ENCODE measurements at regions not wholly inside any gene's neighbourhood (a gene's known extent, or its start where the extent isn't known, plus 50 kb on each side); places are given as distances from the start of the nearest gene placed in this dataset.
"Not testable (repeated sequence)": the region's sequence is repeated elsewhere in the genome, so short reads cannot be mapped to it uniquely, and the experiment has no call there.

- DNase-seq (peak in 2 of 6 donors; percentile 47 to 53), FAIRE-seq (no peak), ATAC-seq (no peak)
- no peaks in the 10 kb centered on the region for H3K9me3 ChIP-seq
- TF ChIP-seq CTCF (IDR thresholded peaks at IDR 0.05) = no peak
- H3K4me1 ChIP-seq = no peaks in the 10 kb centered on the region
- 80 to 89% methylated on average over 16 of the region's 16 CpGs for WGBS, 2 donors
- intact Hi-C loops (cut with DNase I) = no loop called here
- no peak overlapping the region for H3K4me3 ChIP-seq
- no peaks in the 10 kb centered on the region for H3K36me3 ChIP-seq
- no peaks in the 10 kb centered on the region for H3K27me3 ChIP-seq
- no peak overlapping the region for H3K27ac ChIP-seq
Observed at GRCh38 chr2:128601298-128602037, 282.8 kb upstream of the HS6ST1 start.

DNA sequence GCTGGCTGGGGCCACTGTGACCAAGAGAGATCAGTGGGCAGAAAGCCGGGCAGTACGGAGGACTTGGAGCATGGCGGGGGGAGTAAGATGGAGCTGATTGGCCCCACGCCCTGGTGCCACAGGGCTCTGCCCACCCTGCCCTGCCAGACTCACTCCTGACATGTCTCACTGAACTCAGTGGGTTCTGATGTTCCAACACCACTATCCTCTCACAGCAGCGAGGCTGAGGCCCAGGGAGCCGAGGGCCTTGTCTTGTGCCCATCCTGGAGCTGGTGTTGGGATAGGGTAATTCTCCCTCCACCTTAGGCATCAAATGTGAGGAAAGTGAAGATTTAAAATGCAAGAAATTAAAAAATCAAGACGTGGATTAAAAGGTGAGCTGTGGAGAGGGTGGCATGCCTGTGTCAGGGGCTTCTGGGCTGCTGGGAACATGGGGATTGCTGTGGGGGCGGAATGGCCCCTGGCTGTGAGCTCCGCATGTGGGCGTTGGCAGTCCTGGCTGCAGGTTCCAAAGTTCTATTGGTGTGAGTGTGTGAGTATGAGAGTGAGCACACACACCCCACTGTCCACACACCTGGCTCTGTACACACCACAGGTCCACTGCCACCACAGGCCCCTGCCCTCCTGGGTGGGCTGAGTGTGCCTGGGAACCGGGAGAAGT lies 283.5 kb upstream of the HS6ST1 start:
- Histone ChIP-seq H3K4me1 (no peaks in the 10 kb centered on the region), H3K27me3 (no peaks in the 10 kb centered on the region), H3K9me3 (no peaks in the 10 kb centered on the region), H3K27ac (no peak overlapping the region), H3K4me3 (no peak overlapping the region), H3K36me3 (no peaks in the 10 kb centered on the region)
- no peak for FAIRE-seq
- TF ChIP-seq CTCF (IDR thresholded peaks at IDR 0.05) = no peak
- no peak for ATAC-seq
- 89 to 91% methylated on average over 10 to 11 of the region's 11 CpGs for WGBS, 2 donors
- peak in 1 of 6 donors; percentile 39 for DNase-seq
- intact Hi-C loops (cut with DNase I) = no loop called here

DNA sequence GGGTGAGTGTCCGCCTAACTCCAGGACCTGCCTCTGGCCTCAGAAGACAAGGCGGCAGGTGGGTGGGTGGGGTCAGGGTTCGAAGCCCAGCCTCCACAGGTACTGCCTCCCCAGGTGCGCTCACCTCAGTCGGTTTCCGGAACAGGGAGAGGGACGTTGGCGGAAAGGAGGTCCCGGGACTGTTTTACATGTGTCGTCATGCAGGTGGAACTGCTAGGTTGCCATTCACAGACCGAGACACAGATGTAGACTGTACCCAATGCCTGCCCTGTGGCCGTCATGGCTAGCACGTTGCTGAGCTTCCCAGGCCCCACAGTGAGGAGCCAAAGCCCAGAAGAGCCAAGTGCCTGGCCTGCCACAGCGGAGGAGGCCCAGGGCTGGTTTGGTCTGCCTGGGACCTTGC lies 284.0 kb upstream of the HS6ST1 start:
- Histone ChIP-seq H3K36me3 (no peaks in the 10 kb centered on the region), H3K27ac (no peak overlapping the region), H3K27me3 (no peaks in the 10 kb centered on the region), H3K4me1 (no peaks in the 10 kb centered on the region), H3K9me3 (no peaks in the 10 kb centered on the region), H3K4me3 (no peak overlapping the region)
- intact Hi-C loops (cut with DNase I) = no loop called here
- DNase-seq = peak in 2 of 6 donors; percentile 35 to 44
- FAIRE-seq = no peak
- 86 to 91% methylated on average over 14 of the region's 14 CpGs for WGBS, 2 donors
- ATAC-seq = no peak
- TF ChIP-seq CTCF (IDR thresholded peaks at IDR 0.05) = no peak

DNA sequence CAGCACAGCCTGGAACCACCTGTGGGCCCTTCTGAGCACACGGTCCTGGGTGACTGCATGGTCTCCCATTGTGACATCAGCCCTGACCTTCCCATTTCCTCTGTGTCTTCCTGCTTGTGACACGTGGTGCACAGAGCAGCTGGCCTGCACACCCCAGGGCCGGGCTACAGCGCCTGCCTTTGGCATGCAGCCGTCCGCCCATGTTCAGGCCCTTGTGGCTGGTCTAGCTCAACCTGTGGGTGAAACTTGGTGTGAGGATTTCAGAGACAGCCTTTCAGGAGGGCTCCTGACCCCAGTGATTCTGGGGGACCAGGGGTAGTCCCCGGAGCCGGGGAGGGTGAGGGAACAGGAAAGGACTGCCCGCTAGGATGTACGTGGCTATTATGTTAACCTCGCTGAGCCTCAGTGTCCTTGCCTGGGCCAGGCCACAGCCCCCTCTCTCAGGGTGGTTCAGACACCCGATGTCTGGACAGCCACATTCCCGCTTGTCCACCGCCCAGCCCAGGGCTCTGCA lies 284.8 kb upstream of the HS6ST1 start:
- Histone ChIP-seq H3K4me1 (no peaks in the 10 kb centered on the region), H3K4me3 (no peak overlapping the region), H3K36me3 (no peaks in the 10 kb centered on the region), H3K9me3 (no peaks in the 10 kb centered on the region), H3K27ac (no peak overlapping the region), H3K27me3 (no peaks in the 10 kb centered on the region)
- DNase-seq = peak in 2 of 6 donors; percentile 39 to 41
- no peak for FAIRE-seq
- no peak for TF ChIP-seq CTCF (IDR thresholded peaks at IDR 0.05)
- intact Hi-C loops (cut with DNase I) = no loop called here
- WGBS, 2 donors = 83 to 92% methylated on average over 14 of the region's 14 CpGs
- ATAC-seq = peak in 2 of 4 donors; percentile 39 to 63

- no peak for TF ChIP-seq CTCF (IDR thresholded peaks at IDR 0.05)
- Histone ChIP-seq H3K4me1 (no peaks in the 10 kb centered on the region), H3K4me3 (no peak overlapping the region), H3K9me3 (no peaks in the 10 kb centered on the region), H3K36me3 (no peaks in the 10 kb centered on the region), H3K27me3 (no peaks in the 10 kb centered on the region), H3K27ac (no peak overlapping the region)
- ATAC-seq (no peak), FAIRE-seq (no peak), DNase-seq (peak in 2 of 6 donors; percentile 24 to 50)
- intact Hi-C loops (cut with DNase I) = no loop called here
- 73 to 81% methylated on average over 2 of the region's 2 CpGs for WGBS, 2 donors
Observed at GRCh38 chr2:128604045-128604444, 285.4 kb upstream of the HS6ST1 start.

DNA sequence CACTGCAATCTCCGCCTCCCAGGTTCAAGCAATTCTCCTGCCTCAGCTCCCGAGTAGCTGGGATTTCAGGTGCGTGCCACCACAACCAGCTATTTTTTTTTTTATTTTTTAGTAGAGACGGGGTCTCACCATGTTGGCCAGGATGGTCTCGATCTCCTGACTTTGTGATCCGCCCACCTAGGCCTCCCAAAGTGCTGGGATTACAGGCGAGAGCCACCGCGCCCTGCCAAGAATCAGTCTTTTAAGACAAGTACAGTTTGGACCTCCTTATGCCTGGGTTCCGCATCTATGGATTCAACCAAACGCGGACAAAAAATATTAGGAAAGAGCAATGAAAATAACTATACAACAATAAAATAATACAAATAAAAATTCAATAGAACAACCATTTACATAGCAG lies 285.9 kb upstream of the HS6ST1 start:
- H3K4me3 ChIP-seq; ATAC-seq; intact Hi-C loops (cut with DNase I); H3K9me3 ChIP-seq; H3K27ac ChIP-seq; DNase-seq; H3K36me3 ChIP-seq; H3K4me1 ChIP-seq; FAIRE-seq; H3K27me3 ChIP-seq: not testable (repeated sequence)
- WGBS, 2 donors = 90% methylated on average over 12 of the region's 12 CpGs

Data from pancreas (tissue), 10 donors.